ENCODE measurements at regions not wholly inside any gene's neighbourhood (a gene's known extent, or its start where the extent isn't known, plus 50 kb on each side); places are given as distances from the start of the nearest gene placed in this dataset.

GRCh38 chr2:3138621-3139020, 239.0 kb downstream of the EIPR1 start:
- no peak for DNase-seq (ENCODE audit: extremely low read depth in 1 of 2, low read depth in 1 of 2)

GRCh38 chr2:3137651-3138300, 239.8 kb downstream of the EIPR1 start:
- DNase-seq (ENCODE audit: extremely low read depth in 1 of 2, low read depth in 1 of 2), result no peak

GRCh38 chr2:3135676-3136075, 241.9 kb downstream of the EIPR1 start:
- DNase-seq (ENCODE audit: extremely low read depth in 1 of 2, low read depth in 1 of 2), result no peak

GRCh38 chr2:3134026-3134571, 243.5 kb downstream of the EIPR1 start:
- DNase-seq (ENCODE audit: extremely low read depth in 1 of 2, low read depth in 1 of 2), result no peak

GRCh38 chr2:3132966-3133365, 244.7 kb downstream of the EIPR1 start:
- DNase-seq (ENCODE audit: extremely low read depth in 1 of 2, low read depth in 1 of 2), result no peak

GRCh38 chr2:3132466-3132865, 245.2 kb downstream of the EIPR1 start:
- DNase-seq (ENCODE audit: extremely low read depth in 1 of 2, low read depth in 1 of 2), result no peak

GRCh38 chr2:3131636-3132326, 245.8 kb downstream of the EIPR1 start:
- DNase-seq (ENCODE audit: extremely low read depth in 1 of 2, low read depth in 1 of 2), result no peak

- no peak for DNase-seq (ENCODE audit: extremely low read depth in 1 of 2, low read depth in 1 of 2)
Measured at GRCh38 chr2:3130889-3131635, 246.6 kb downstream of the EIPR1 start.

- DNase-seq (ENCODE audit: extremely low read depth in 1 of 2, low read depth in 1 of 2), result no peak
Measured at GRCh38 chr2:3130444-3130843, 247.2 kb downstream of the EIPR1 start.

- DNase-seq (ENCODE audit: extremely low read depth in 1 of 2, low read depth in 1 of 2), result no peak
Measured at GRCh38 chr2:3129867-3130266, 247.8 kb downstream of the EIPR1 start.

- no peak for DNase-seq (ENCODE audit: extremely low read depth in 1 of 2, low read depth in 1 of 2)
Measured at GRCh38 chr2:3128786-3129185, 248.8 kb downstream of the EIPR1 start.

- no peak for DNase-seq (ENCODE audit: extremely low read depth in 1 of 2, low read depth in 1 of 2)
Measured at GRCh38 chr2:3127710-3128109, 249.9 kb downstream of the EIPR1 start.

GRCh38 chr2:3126911-3127621, 250.6 kb downstream of the EIPR1 start:
- no peak for DNase-seq (ENCODE audit: extremely low read depth in 1 of 2, low read depth in 1 of 2)

- DNase-seq (ENCODE audit: extremely low read depth in 1 of 2, low read depth in 1 of 2), result no peak
Measured at GRCh38 chr2:3126171-3126910, 251.3 kb downstream of the EIPR1 start.

GRCh38 chr2:3125761-3126130, 251.9 kb downstream of the EIPR1 start:
- no peak for DNase-seq (ENCODE audit: extremely low read depth in 1 of 2, low read depth in 1 of 2)

GRCh38 chr2:3125001-3125760, 252.4 kb downstream of the EIPR1 start:
- no peak for DNase-seq (ENCODE audit: extremely low read depth in 1 of 2, low read depth in 1 of 2)

- DNase-seq (ENCODE audit: extremely low read depth in 1 of 2, low read depth in 1 of 2), result no peak
Measured at GRCh38 chr2:3122525-3122924, 255.1 kb downstream of the EIPR1 start.

- no peak for DNase-seq (ENCODE audit: extremely low read depth in 1 of 2, low read depth in 1 of 2)
Measured at GRCh38 chr2:3121601-3122000, 256.0 kb downstream of the EIPR1 start.

GRCh38 chr2:3117650-3118216, 259.9 kb downstream of the EIPR1 start:
- DNase-seq (ENCODE audit: extremely low read depth in 1 of 2, low read depth in 1 of 2), result no peak

All from activated CD8-positive, alpha-beta memory T cell treated with anti-CD3 and anti-CD28 coated beads for 1 hour (primary cell).